H9 (cell line): ENCODE measurements at regions not wholly inside any gene's neighbourhood (a gene's known extent, or its start where the extent isn't known, plus 50 kb on each side); places are given as distances from the start of the nearest gene placed in this dataset.

Experiments used
- DNase-seq: peaks from one replicate; pipeline ENCODE4 v3.0.0-alpha.2; 2017
- H2AFZ ChIP-seq: one replicate; pipeline ENCODE4 v1.6.1; 2013; ENCODE audit warnings: mild to moderate bottlenecking, low read length, control low read depth, moderate library complexity
- H2AK5ac ChIP-seq: 2 replicates; pipeline ENCODE4 v1.6.1; 2013; ENCODE audit warnings: low read length, control low read depth, mixed read lengths; ENCODE audit not compliant: insufficient read length
- H2BK120ac ChIP-seq: one replicate; pipeline ENCODE4 v1.6.1; 2013; ENCODE audit warnings: low read depth, mild to moderate bottlenecking, low read length, control low read depth, inconsistent platforms; ENCODE audit not compliant: poor library complexity, severe bottlenecking
- H2BK12ac ChIP-seq: 2 replicates; pipeline ENCODE4 v1.6.1; 2013; ENCODE audit warnings: low read length, control low read depth, mixed read lengths, low read depth; ENCODE audit not compliant: insufficient read length
- H2BK15ac ChIP-seq: 2 replicates; pipeline ENCODE4 v1.6.1; 2013; ENCODE audit warnings: low read depth, low read length, control low read depth
- H2BK20ac ChIP-seq: one replicate; pipeline ENCODE4 v1.6.1; 2013; ENCODE audit warnings: low read depth, mild to moderate bottlenecking, low read length, control low read depth, inconsistent platforms; ENCODE audit not compliant: poor library complexity, severe bottlenecking
- H2BK5ac ChIP-seq: 2 replicates; pipeline ENCODE4 v1.6.1; 2013; ENCODE audit warnings: low read length, control low read depth, mixed read lengths; ENCODE audit not compliant: insufficient read length
- H3K14ac ChIP-seq: 2 replicates; pipeline ENCODE4 v1.6.1; 2013; ENCODE audit warnings: low read length, control low read depth; ENCODE audit not compliant: insufficient read depth
- H3K18ac ChIP-seq: 2 replicates; pipeline ENCODE4 v1.6.1; 2013; ENCODE audit warnings: low read depth, mild to moderate bottlenecking, mixed read lengths, low read length, control low read depth; ENCODE audit not compliant: insufficient read length
- H3K23ac ChIP-seq: 2 replicates; pipeline ENCODE4 v1.6.1; 2013; ENCODE audit warnings: low read length, control low read depth, mixed read lengths, low read depth; ENCODE audit not compliant: insufficient read length
- H3K23me2 ChIP-seq: 2 replicates; pipeline ENCODE4 v1.6.1; 2013; ENCODE audit warnings: low read depth, mild to moderate bottlenecking, mixed read lengths, low read length, control low read depth; ENCODE audit not compliant: insufficient read length, poor library complexity, severe bottlenecking
- H3K27ac ChIP-seq: 2 replicates; pipeline ENCODE4 v1.5.1; 2013; ENCODE audit warnings: low read length, control low read depth, mixed read lengths, low read depth; ENCODE audit not compliant: insufficient read length
- H3K27me3 ChIP-seq: 2 replicates; pipeline ENCODE4 v1.6.1; 2013; ENCODE audit warnings: low read length, control low read depth, inconsistent platforms; ENCODE audit not compliant: insufficient read depth
- H3K4ac ChIP-seq: 2 replicates; pipeline ENCODE4 v1.6.1; 2013; ENCODE audit warnings: low read depth, mild to moderate bottlenecking, control low read depth, inconsistent platforms, low read length, moderate library complexity
- H3K4me1 ChIP-seq: 2 replicates; pipeline ENCODE4 v1.6.1; 2013; ENCODE audit warnings: low read length, control low read depth, inconsistent platforms; ENCODE audit not compliant: insufficient read depth
- H3K4me2 ChIP-seq: 2 replicates; pipeline ENCODE4 v1.6.1; 2013; ENCODE audit warnings: low read length, control low read depth, mixed read lengths; ENCODE audit not compliant: insufficient read length, insufficient read depth
- H3K56ac ChIP-seq: 2 replicates; pipeline ENCODE4 v1.6.1; 2013; ENCODE audit warnings: low read depth, mild to moderate bottlenecking, mixed read lengths, low read length, control low read depth; ENCODE audit not compliant: insufficient read length
- H3K79me1 ChIP-seq: 2 replicates; pipeline ENCODE4 v1.6.1; 2013; ENCODE audit warnings: low read depth, mild to moderate bottlenecking, moderate library complexity, low read length, control low read depth, inconsistent platforms; ENCODE audit not compliant: insufficient read depth, poor library complexity, severe bottlenecking
- H3K79me2 ChIP-seq: 2 replicates; pipeline ENCODE4 v1.6.1; 2013; ENCODE audit warnings: low read length, control low read depth, inconsistent platforms; ENCODE audit not compliant: insufficient read depth
- H3K9ac ChIP-seq: 2 replicates; pipeline ENCODE4 v1.6.1; 2013; ENCODE audit warnings: low read length, control low read depth, mixed read lengths; ENCODE audit not compliant: insufficient read length; ENCODE audit errors: extremely low read depth
- H3K9me3 ChIP-seq: one replicate; pipeline ENCODE4 v1.6.1; 2013; ENCODE audit warnings: low read depth, low read length, inconsistent platforms; ENCODE audit not compliant: control insufficient read depth
- H3T11ph ChIP-seq: one replicate; pipeline ENCODE4 v1.6.1; 2013; ENCODE audit warnings: mild to moderate bottlenecking, low read length, control low read depth, inconsistent platforms
- H4K20me1 ChIP-seq: one replicate; pipeline ENCODE4 v1.6.1; 2013; ENCODE audit not compliant: control insufficient read depth, insufficient read length, insufficient read depth
- H4K5ac ChIP-seq: 2 replicates; pipeline ENCODE4 v1.6.1; 2013; ENCODE audit warnings: low read depth, mild to moderate bottlenecking, mixed read lengths, low read length, control low read depth; ENCODE audit not compliant: insufficient read length
- H4K8ac ChIP-seq: replicated peaks from 2 replicates; pipeline ENCODE4 v1.6.1; 2013; ENCODE audit warnings: low read length, control low read depth, mixed read lengths, low read depth; ENCODE audit not compliant: insufficient read length
- H4K91ac ChIP-seq: 2 replicates; pipeline ENCODE4 v1.6.1; 2013; ENCODE audit warnings: low read depth, mild to moderate bottlenecking, moderate library complexity, mixed read lengths, low read length, control low read depth; ENCODE audit not compliant: insufficient read length
- H3K27ac Mint-ChIP-seq, 3 experiments: 2 replicates in 2 of 3; 3 replicates in 1 of 3; pipeline ENCODE4 v1.8.0; 2020 to 2021; ENCODE audit warnings: mixed read lengths in 3 of 3, mild to moderate bottlenecking in 1 of 3, moderate library complexity in 1 of 3
- H3K27me3 Mint-ChIP-seq: 2 replicates; pipeline ENCODE4 v1.8.0; 2021; ENCODE audit warnings: low read depth, mild to moderate bottlenecking, moderate library complexity, mixed read lengths
- H3K36me3 Mint-ChIP-seq, 3 experiments: 2 replicates in 2 of 3; 3 replicates in 1 of 3; pipeline ENCODE4 v1.8.0; 2020 to 2021; ENCODE audit warnings: low read depth in 3 of 3, mixed read lengths in 3 of 3; ENCODE audit not compliant: insufficient read depth in 1 of 3
- H3K4me1 Mint-ChIP-seq, 2 experiments: 2 replicates each; pipeline ENCODE4 v1.8.0; 2020; ENCODE audit warnings: mixed read lengths in 2 of 2
- H3K4me3 Mint-ChIP-seq, 2 experiments: 2 replicates in 1 of 2; 3 replicates in 1 of 2; pipeline ENCODE4 v1.8.0; 2020 to 2021; ENCODE audit warnings: mild to moderate bottlenecking in 2 of 2, mixed read lengths in 2 of 2, moderate library complexity in 1 of 2
- H3K9me3 Mint-ChIP-seq, 2 experiments: 2 replicates in 1 of 2; 3 replicates in 1 of 2; pipeline ENCODE4 v1.8.0; 2020; ENCODE audit warnings: mild to moderate bottlenecking in 2 of 2, mixed read lengths in 2 of 2, moderate library complexity in 1 of 2
- WGBS: extraction: QIAGEN DNeasy Blood & Tissue Kit; methylation state at CpG from one replicate; pipeline ENCODE4 v1.1.7; 2013; ENCODE audit warnings: missing lambda C conversion rate, low lambda C conversion rate, mixed read lengths; ENCODE audit not compliant: insufficient read length; ENCODE audit errors: extremely low coverage; 5-methylcytosine and 5-hydroxymethylcytosine counted together
- TF ChIP-seq, protein P1 (sequence below): fragments of 200-600 bp; sonication (generic); conservative IDR thresholded peaks from 3 replicates; pipeline ENCODE4 v1.8.0; 2021; ENCODE audit warnings: antibody characterized with exemption, mild to moderate bottlenecking

DNA sequence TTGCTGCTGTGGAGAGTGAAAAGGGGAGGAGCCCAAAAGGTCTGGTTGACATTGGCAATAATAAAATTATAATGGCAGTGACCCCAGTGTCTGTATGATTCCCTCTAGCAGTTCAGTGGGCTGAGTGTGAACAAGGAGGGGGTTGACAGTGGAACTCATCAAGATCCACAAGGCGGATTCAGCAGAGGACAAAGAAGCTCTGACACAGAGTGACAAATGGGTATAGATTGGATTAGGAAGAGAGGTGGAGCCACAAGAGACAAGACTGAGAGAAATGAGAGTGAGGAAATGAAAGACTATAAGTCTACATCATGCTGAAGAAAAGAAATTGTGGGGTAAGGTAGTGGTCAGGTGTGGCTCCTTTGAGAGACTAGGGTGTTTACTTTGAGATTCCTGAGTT, 58.9 kb downstream of the CCDC71L start:
- no peaks in the 10 kb centered on the region for H3K79me1 ChIP-seq
- H3K4me2 ChIP-seq = no peak overlapping the region
- H2AFZ ChIP-seq = no peak overlapping the region
- no peak overlapping the region for H2AK5ac ChIP-seq
- no peak overlapping the region for H2BK20ac ChIP-seq
- no peak overlapping the region for H4K5ac ChIP-seq
- Mint-ChIP-seq H3K9me3 (no peaks in the 10 kb centered on the region), H3K27me3 (no peaks in the 10 kb centered on the region), H3K4me3 (no peak overlapping the region), H3K36me3 (no peaks in the 10 kb centered on the region), H3K27ac (no peak overlapping the region), H3K4me1 (peaks cover 2 to 4% of the 10 kb centered on the region in 2 experiments)
- no CpG with 5 or more reads among the region's 1 CpG for WGBS
- H2BK5ac ChIP-seq = no peak overlapping the region
- no peak overlapping the region for H3K14ac ChIP-seq
- DNase-seq = no peak
- no peaks in the 10 kb centered on the region for H3K9me3 ChIP-seq
- no peaks in the 10 kb centered on the region for H4K20me1 ChIP-seq
- no peak overlapping the region for H3T11ph ChIP-seq
- no peak overlapping the region for H4K91ac ChIP-seq
- H3K27me3 ChIP-seq = no peaks in the 10 kb centered on the region
- H3K4ac ChIP-seq = no peak overlapping the region
- no peak overlapping the region for H3K23ac ChIP-seq
- TF ChIP-seq, protein P1, sequence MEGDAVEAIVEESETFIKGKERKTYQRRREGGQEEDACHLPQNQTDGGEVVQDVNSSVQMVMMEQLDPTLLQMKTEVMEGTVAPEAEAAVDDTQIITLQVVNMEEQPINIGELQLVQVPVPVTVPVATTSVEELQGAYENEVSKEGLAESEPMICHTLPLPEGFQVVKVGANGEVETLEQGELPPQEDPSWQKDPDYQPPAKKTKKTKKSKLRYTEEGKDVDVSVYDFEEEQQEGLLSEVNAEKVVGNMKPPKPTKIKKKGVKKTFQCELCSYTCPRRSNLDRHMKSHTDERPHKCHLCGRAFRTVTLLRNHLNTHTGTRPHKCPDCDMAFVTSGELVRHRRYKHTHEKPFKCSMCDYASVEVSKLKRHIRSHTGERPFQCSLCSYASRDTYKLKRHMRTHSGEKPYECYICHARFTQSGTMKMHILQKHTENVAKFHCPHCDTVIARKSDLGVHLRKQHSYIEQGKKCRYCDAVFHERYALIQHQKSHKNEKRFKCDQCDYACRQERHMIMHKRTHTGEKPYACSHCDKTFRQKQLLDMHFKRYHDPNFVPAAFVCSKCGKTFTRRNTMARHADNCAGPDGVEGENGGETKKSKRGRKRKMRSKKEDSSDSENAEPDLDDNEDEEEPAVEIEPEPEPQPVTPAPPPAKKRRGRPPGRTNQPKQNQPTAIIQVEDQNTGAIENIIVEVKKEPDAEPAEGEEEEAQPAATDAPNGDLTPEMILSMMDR = no peak
- H3K56ac ChIP-seq = no peak overlapping the region
- no peaks in the 10 kb centered on the region for H3K79me2 ChIP-seq
- H2BK120ac ChIP-seq = no peak overlapping the region
- no peak overlapping the region for H3K27ac ChIP-seq
- no peak overlapping the region for H3K9ac ChIP-seq
- H2BK12ac ChIP-seq = no peak overlapping the region
- no peak overlapping the region for H2BK15ac ChIP-seq
- H3K18ac ChIP-seq = no peak overlapping the region
- no peak overlapping the region for H4K8ac ChIP-seq
- H3K4me1 ChIP-seq = 0 out of 2 replicates have a peak, but pooled peaks cover 2% of the 10 kb centered on the region
- H3K23me2 ChIP-seq = peaks cover 2% of the 10 kb centered on the region
